ENCODE measurements at regions not wholly inside any gene's neighbourhood (a gene's known extent, or its start where the extent isn't known, plus 50 kb on each side); places are given as distances from the start of the nearest gene placed in this dataset.
"Not testable (repeated sequence)": the region's sequence is repeated elsewhere in the genome, so short reads cannot be mapped to it uniquely, and the experiment has no call there.

- intact Hi-C loops (cut with DNase I), result no loop called here
- DNase-seq, result peak in 1 of 4 donors; percentile 16
- TF ChIP-seq, protein P1, sequence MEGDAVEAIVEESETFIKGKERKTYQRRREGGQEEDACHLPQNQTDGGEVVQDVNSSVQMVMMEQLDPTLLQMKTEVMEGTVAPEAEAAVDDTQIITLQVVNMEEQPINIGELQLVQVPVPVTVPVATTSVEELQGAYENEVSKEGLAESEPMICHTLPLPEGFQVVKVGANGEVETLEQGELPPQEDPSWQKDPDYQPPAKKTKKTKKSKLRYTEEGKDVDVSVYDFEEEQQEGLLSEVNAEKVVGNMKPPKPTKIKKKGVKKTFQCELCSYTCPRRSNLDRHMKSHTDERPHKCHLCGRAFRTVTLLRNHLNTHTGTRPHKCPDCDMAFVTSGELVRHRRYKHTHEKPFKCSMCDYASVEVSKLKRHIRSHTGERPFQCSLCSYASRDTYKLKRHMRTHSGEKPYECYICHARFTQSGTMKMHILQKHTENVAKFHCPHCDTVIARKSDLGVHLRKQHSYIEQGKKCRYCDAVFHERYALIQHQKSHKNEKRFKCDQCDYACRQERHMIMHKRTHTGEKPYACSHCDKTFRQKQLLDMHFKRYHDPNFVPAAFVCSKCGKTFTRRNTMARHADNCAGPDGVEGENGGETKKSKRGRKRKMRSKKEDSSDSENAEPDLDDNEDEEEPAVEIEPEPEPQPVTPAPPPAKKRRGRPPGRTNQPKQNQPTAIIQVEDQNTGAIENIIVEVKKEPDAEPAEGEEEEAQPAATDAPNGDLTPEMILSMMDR (IDR thresholded peaks at IDR 0.05), result no peak
- H3K4me1 ChIP-seq, result no peaks in the 10 kb centered on the region
- ATAC-seq, result peak; percentile 83
- H3K27ac ChIP-seq, result no peak overlapping the region
- no peaks in the 10 kb centered on the region for H3K36me3 ChIP-seq
- H3K27me3 ChIP-seq, result no peaks in the 10 kb centered on the region
- H3K4me3 ChIP-seq, result no peak overlapping the region
- H3K9me3 ChIP-seq, result no peaks in the 10 kb centered on the region
Measured at GRCh38 chr3:109396806-109397205, 59.5 kb upstream of the DPPA4 start.

GRCh38 chr3:109393728-109394127 lies 56.4 kb upstream of the DPPA4 start:
- H3K4me1 ChIP-seq; DNase-seq; H3K36me3 ChIP-seq; intact Hi-C loops (cut with DNase I); H3K27ac ChIP-seq; H3K4me3 ChIP-seq; H3K9me3 ChIP-seq; H3K27me3 ChIP-seq; ATAC-seq: not testable (repeated sequence)

- H3K36me3 ChIP-seq, result no peaks in the 10 kb centered on the region
- no peaks in the 10 kb centered on the region for H3K27me3 ChIP-seq
- ATAC-seq (no peak), DNase-seq (no peak)
- H3K27ac ChIP-seq, result no peak overlapping the region
- no peaks in the 10 kb centered on the region for H3K9me3 ChIP-seq
- H3K4me3 ChIP-seq, result no peak overlapping the region
- intact Hi-C loops (cut with DNase I), result no loop called here
- TF ChIP-seq, protein P1 (IDR thresholded peaks at IDR 0.05), result no peak
- H3K4me1 ChIP-seq, result no peaks in the 10 kb centered on the region
Measured at GRCh38 chr3:109392293-109392692, 54.9 kb upstream of the DPPA4 start.

DNA sequence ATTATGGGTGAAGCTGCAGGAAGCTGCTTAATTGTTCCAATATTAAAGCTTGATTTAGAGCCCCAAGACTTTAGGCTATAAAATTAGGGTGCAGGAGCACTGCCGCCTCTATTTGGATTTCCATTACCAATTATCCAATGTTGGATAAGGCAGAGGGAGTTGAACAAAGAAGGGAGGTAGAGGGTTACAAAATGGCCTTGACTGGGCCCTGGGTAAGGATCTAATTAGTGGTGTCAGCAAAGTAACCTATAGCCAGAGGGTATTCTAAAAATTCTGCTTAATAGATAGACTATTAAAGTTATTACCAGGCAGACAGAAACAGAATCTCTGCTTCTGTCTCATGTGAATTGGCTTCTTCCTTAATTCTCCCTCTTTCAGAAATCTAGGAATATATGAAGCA lies 50.3 kb upstream of the DPPA4 start:
- Histone ChIP-seq H3K9me3 (no peaks in the 10 kb centered on the region), H3K27me3 (no peaks in the 10 kb centered on the region), H3K4me1 (no peaks in the 10 kb centered on the region), H3K27ac (no peak overlapping the region), H3K4me3 (no peak overlapping the region), H3K36me3 (no peaks in the 10 kb centered on the region)
- ATAC-seq (no peak), DNase-seq (no peak)
- TF ChIP-seq, protein P1 (IDR thresholded peaks at IDR 0.05), result no peak
- intact Hi-C loops (cut with DNase I), result no loop called here

DNA sequence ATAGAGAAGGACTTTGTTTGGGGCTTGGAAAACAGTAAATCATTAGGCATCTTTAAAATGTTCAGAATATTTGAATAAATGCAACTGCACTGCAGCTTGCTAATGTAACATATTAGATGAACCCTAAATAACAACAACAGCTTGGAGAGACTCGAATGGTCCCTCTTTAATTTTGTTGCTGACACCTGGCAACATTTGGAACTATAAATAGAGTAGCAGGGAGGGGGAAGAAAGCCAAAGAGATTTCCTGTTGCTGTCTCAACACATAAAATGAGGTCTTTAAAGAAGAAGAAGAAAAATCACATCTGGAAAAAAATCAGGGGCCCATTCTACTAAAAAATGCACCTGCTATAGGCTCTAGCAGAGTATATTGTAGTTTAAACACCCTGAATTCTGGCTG lies 49.9 kb upstream of the DPPA4 start:
- Histone ChIP-seq H3K4me1 (no peaks in the 10 kb centered on the region), H3K27ac (no peak overlapping the region), H3K36me3 (no peaks in the 10 kb centered on the region), H3K4me3 (no peak overlapping the region), H3K9me3 (no peaks in the 10 kb centered on the region), H3K27me3 (no peaks in the 10 kb centered on the region)
- ATAC-seq, result no peak
- intact Hi-C loops (cut with DNase I), result no loop called here
- no peak for DNase-seq
- TF ChIP-seq, protein P1 (IDR thresholded peaks at IDR 0.05), result no peak
